GM21825 (cell line): ENCODE measurements at regions not wholly inside any gene's neighbourhood (a gene's known extent, or its start where the extent isn't known, plus 50 kb on each side); places are given as distances from the start of the nearest gene placed in this dataset.

Experiments
- ATAC-seq: cut with Tn5 transposase; IDR thresholded peaks from one replicate; pipeline ENCODE4 v1.9.1; 2021; ENCODE audit warnings: mild to moderate bottlenecking, moderate library complexity; ENCODE audit not compliant: unreplicated experiment

DNA sequence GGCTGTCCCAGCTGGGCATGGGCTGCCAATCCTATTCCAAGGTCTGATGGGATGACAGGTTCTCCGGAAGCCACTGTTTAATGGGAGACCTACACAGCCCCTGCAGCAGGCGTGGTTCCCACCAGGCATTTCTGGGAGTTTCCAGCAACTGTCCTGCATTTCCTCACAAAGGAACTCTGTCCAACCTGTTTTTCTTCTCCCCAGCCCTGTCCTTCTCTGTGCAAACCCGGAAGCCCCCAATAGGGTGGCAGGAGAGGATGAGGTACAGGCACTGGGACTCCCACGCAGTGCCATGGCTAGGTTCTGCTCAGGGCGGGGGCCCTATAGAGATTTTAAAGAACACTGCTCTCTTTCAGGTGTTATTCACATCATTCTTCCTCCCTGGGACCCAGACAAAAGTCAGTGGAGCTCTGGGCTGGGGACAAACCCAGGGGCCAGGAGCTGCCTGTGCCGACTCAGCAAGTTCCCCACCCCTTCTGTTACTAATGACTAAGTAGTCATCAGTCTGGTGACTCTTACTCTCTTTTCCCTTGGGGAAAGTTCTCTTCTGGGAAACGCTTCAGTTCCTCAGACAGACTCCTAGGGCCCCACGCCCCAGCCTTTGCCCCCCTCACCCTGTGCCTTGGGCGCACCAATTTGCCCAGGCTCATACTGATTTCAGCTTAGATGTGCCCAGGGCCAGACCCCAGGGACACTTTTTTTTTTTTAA is 97.7 kb downstream of the CD47 start:
- peak; percentile 51 for ATAC-seq

DNA sequence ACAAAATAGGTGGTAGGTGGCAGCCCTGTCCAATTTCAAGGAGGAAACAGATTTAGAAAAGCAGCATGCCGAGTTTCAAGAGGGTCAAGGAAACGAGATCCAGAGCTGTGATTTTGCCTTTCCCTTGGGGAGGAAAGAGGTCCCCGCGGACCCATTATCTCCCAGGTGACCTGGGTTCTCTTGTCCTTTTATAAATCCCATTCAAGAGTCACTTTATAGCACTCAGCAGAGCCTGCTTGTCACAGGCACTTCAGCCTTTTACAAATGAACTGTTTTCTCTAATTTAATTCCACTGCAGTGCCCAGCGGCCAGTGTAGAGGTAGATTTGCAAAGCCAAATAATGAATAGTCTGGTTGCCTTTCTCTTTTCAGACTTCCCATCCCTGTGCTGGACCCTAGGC is 99.9 kb downstream of the CD47 start:
- ATAC-seq = no peak

DNA sequence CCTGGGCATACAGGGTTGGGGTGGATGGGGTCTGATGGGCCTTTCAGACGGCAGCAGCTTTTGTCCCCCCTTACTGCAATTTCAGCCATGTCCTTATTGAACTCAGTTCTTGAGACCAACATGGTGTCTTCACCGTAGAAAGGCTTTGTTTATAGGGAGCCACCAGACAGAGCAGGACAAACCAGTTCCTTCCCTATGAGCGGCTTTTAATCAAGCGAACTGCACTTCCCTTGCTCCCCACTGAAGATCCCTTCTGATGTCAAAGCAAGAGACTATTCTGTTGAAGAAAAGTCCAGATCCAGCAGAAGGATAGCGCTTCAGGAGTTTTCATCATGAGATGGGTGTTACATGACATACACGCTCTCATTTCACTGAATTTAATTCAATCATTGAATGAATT is 100.4 kb downstream of the CD47 start:
- ATAC-seq = no peak

DNA sequence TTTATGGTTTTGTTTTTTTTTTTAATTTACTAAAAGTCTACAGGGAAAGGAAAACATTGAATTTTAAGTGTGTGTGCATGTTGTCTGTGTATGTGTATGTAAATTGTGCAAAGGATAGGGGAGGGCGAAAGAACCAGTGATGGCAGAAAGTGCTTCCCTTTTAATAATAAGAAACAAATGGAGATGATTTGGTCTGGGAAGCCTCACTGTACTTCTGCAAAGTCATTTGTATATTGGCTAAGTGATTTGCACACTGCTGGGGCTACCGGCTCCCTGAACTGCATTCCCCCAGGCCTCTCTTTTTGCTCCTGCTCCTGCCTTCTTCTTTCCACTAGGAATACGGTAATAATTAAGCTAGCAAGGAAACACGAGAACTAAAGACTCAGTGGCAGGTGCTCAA is 101.2 kb downstream of the CD47 start:
- ATAC-seq = no peak

DNA sequence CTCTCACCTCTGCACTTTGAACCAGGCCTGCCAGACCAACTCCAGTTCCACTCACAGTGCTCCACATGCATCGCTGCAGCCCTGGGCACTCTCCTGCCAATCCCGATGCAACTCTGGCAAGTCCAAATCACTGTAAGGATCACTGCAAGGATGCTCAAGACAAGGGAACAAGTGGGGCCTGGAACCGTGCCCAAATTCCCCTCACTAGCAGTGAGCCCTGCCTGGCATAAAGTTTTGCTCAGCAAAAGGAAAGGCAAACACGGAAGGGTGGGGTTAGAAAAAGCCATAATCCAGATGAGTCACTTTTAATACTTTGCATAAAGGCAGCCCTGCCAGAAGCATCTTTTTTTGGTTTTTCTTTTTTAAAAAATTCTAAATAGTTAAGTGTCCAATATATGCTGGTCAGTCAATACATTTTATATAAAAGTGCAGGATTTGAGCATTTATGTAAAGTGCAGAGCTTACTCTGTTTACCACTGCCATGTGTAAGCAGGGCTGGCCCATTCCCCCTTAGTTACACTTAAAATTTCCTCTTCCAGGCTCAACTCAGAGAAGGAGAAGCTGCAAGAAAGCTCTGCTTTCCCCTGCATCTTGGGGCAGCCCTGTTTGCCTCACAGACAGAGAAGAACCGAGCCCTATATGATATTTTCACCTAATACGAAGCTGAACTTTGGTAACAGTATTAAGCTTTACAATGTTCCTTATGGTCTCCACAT is 102.2 kb downstream of the CD47 start:
- ATAC-seq = no peak

DNA sequence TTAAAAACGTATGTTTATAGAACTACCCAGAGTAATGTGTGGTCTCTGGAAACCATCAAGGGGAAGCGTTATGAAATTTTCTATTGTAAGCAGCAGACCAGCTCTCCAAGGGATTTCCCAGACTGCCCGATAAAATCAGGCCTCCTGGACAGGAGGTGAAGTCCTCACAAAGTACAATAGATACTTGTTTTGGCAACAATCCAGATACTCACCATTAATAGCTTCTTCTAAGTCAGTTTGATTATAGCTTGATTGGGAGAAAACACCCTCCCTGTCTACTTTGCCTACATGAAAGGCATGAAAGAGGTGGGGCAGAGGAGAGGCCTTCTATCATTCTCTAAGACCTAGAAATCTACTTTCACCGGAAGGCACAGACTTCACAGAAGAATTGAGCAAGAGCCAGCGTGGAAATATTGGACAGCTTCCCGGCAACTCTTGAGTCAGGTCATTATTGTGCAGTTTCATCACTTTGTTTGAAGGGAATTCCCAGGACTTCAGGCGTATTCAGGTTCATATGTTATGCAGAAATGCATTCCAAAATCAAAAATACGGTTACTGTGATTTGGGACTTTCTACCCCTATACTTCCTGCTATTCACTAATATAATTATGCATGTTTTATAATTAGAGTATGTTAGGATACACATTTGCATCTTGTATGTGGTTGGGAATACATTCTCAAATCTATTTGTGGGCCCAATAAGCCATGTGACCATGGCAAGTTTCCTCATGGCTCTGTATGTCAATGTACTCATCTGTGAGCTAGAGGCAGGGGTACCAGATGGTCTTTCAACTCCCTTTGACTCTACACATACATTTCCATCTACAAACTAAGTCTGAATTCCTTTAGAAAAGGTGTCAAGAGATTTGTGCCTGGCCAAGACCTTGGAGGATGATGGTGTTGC is 103.5 kb downstream of the CD47 start:
- ATAC-seq = no peak

DNA sequence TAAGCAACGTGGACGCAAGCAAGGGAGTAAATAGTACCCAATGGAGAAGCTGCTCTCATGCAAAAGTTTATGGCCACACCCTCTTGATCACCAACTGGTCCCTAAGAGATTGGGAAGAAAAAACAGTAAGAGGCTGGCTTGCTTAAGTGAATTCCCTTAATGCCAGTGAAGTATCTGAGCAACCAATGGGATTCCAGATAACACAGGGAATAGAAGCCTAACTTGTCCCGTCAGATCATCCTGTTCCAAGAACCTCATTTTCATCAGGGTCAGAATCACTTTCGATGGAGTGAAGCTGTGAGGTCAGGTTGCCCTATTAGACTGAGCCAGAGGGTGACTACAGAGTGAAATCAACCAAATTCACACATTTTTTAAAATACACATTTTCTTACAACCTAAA is 104.3 kb downstream of the CD47 start:
- ATAC-seq = no peak

DNA sequence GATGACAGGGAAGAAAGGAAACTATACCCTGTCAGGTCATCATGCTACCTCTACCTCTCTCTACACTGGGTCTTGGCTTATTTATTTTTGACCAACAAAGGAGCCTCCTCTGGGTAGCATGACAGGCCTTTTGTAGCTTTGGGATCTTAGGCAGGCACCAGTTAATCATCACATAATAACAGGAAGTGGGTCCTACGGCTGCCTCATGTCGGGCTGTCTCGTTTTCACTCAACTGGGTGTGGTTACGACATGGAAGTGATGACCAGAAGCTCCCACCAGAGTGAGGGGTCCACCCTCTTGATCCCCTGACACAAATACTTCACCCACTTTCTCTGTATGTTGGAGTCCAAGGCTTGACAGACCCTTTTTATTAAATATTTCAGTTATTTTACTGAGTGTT is 105.3 kb downstream of the CD47 start:
- peak; percentile 98 for ATAC-seq

DNA sequence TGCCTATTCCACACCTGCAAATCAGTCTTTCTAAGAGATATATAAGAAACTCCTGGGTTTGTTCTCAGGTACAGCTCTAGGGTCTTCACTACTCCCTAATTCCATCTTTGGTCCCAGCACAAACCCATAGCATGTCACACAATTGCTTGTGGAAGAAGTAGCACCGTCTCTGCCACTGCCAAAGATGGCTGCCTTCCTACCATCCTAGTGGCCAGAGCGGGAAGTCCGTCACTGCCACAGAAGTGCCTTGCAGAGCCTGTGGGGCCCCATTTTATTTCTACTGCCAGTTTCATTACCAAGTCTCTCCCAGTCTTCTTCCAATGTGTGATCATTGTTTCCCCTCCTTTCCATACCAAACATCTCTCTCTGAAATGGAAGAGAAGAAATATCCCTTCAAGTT is 107.6 kb downstream of the CD47 start:
- ATAC-seq = no peak

DNA sequence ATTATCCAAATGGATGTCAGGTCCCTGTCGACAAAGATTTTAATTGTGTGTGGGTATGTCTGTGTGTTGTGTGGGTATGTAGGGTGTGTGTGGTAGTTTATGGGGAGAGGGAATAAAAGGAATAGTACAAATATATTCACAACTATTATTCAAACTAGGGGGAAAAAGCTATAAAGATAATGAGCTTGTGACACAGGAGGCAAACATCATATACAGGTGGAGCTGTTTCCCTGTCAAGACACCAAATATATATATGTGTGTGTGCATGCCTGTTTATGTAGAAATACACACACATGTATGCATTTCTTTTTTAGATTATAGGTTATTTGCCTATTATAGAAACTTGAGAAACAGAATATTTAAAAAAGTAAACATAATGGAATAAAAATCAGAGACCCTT is 108.7 kb downstream of the CD47 start:
- no peak for ATAC-seq

DNA sequence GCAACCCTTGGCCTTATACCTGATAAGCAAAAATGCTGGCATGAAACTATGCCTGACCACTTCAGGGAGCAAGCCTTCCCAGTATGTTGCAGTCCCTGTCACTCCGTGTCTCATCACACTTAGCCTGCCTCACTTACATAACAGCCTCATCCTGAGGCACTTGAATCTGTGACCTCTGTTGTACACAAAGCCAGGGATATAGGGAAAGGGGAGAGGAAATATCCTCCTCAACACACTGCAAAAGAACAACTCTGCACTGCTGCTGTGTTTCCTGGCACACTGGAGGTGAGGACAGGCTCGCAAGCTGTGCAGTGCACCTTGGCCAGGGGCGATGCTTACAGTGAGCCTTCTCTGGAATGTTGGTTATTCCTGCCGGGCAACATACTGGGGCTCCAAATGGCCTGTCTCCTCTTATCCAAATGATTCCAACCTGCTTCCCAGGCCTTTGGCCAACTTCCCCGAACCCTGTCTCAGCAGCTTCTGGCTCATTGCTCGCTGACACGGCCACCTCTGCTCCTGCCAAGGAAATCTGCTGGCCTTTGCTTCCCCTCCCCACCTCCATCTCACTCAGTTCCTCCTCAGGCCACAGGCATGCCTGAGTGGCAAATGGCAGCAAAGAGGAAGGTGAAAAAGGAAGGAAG is 109.2 kb downstream of the CD47 start:
- no peak for ATAC-seq

DNA sequence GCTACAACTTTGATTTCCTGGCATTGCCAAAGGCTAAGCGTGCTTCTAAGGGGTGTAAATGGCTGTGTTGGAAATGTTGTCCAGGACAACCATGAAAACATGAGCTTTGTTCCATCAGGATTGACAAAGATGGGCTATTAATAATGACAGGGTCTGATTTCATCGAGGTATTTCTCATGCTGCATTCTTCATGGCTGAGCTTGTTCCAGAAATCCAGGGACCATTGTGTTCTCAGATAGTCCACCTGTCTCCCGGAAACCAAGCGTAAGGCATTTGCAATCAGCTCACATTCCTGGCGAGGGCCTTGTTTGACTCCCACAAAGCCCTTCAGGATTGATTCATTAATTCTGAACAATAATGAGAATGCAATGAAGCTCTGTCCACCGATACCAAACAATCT is 111.3 kb downstream of the CD47 start:
- no peak for ATAC-seq

DNA sequence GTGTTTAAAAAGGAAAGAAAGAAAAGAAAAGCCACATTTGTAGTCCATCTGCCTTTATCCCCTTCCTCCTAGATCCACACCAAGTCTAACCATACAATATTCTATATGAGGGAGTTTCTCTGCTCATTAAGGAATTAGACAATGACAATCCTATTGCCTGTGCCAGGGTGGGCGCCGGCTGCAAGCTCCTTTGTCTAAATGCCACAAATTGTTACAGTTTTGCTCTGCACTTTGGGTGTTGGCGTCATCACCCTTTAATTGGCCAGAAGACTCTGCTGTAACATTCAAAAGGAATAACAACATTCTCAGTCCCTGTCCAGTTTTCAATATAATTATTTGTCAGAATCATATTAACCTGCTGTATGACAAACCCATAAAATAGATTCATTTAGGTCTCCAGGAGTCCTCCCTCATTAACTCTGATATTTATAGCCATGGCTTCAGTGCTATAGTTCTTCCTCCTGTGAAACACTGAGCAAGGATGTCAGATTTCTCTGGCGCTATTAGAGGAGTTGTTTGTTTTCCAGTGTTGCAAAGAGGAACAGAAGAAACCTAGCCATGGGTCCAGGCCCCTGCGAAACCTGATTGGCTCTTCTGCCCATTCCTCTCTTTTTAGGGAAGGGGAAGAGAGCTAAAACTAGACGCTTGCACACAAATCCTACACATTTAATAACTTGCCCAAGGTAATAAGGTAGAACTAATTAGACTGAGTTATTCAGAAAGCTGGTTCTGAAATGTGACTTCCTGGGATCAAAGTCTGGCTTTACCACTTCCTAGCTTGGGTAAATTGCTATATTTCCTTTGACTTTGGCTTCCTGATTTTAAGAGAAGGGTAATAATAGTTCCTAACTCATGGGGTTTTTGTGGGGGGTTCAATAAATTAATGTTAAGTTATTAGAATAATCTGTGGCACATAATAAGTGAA is 112.4 kb downstream of the CD47 start:
- ATAC-seq = no peak

DNA sequence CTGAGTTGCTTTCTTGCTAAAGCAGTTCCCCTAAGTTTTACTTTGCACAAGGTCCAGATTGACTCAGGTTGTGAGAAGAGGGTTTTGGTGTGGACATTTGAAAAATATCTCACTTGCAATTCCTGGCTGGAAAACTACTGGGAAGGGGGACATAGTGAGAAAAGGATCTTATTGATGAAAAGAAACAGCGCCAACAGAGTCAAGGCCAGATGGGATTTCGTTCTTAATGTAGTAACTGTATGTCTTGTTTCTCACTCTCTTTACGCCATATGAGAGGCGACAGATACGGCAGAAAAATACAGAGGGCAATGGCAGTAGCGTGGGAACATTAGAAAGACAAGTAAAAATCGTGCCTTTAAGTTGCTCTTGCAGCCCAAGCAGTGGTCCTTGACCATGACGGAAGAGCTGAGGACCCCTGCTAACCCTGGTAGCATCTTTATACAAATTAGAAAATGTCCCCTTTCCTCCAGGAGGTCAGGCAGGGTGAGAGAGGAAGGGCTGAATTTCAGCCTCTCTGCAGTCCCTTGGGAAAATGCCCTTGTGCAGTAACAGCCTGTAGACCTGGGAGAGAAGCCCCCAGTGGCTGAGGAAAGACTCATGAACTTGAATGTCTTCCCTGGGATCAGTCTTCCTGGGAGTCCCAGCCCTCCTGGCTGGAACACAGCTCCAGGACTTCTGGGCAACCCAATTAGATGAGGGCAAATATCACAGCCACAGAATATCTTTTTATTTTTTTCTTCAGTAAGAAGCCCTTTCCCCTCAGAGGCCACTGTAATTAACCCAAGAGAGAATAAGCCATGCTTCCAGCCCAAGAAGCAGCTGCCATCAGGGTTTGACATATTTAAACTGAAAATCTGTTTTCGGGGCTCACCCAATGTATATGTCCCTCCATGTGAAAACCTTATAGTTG is 113.4 kb downstream of the CD47 start:
- no peak for ATAC-seq

DNA sequence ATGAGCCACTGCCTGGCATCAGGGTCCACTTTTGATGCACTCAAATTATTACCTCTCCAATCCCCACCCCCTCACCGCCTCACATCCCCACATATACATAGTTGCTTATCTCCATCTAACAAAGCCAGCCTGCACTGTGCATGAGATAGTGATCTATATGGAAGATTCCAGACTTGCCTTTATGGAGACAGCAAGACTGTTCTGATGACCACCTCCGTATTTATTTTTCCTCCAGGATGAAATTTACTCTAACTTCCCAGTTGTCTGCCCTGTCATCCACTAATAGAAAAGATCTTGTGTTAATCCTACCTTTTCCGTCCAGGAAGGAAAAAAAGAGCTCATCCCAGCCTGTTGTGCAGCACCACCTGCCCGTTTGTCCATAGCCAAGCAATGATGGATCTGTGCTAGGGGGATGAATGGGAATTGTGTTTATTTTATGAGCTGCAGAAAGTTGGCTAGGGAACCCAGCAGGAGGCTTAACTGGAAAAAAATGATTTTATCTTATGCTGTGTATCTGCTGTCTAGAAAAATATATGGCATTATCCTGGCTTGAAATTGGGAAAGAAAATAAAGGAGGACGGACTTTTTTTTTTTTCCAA is 114.5 kb downstream of the CD47 start:
- no peak for ATAC-seq

DNA sequence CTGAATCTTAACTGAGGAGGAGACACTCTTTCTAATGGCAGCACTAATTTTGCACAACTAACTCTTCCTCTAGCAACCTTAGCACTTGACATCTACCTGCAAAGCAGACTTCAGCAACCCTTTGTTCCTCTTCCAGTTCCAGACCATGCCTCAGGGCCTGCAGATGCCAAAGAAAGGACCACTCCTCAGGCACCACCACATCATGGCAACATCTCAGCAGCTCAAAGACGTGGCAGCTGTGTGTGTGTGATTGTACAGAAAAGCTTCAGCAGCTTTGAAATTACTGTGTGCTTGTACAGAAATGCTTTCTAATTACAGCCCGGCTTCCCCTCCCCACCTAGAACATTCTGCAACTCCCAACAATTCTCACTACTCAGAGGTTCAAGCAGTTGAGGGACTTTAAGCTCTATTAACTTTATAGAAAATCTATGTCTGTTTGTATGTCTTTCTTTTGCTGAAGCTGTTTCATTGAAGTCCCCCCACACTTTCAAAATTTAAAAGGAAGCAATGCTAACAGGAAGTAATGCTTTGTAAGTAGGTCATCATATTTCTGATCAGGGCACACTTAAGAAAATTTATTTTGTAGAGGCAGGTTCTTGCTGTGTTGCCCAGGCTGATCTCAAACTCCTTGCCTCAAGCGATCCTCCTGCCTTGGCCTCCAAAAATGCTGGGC is 115.2 kb downstream of the CD47 start:
- ATAC-seq = no peak

DNA sequence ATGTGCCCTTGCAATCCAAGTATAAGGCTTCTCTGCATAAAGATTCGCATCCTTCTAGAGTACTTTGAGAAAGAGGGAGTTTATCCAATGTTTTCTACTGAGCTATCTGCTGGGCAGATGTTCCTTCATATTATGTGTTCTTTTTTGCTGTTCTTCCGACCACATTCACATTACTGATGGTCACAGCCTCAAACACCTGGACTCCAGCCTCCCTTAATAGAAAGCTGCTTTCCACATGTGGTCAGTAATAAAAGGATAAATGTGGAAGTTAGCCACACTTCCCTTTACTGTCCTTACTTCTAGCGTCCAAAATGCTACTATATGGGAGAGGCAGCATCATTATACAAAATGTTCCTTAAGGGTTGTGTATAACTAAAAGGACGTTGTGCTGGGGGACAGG is 116.9 kb downstream of the CD47 start:
- ATAC-seq = no peak

DNA sequence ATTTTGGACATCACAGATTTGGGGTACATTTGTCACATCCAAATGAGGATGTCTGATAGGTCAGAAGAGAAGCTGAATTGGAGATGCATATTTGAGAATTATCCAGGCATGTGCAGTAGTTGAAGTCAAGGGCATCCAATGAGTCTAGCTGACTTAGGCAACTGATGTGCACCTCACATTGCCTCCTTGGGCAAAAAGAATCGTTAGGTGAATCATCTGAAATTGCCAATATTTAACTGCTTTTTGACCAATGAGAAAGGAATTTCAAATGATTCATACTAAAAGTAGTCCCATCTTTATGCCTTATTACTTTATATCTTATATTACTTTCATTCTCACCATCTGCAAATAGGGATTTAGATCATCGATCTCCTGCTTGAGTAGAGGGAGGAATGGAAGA is 117.7 kb downstream of the CD47 start:
- no peak for ATAC-seq
